A673 (cell line): ENCODE measurements at regions not wholly inside any gene's neighbourhood (a gene's known extent, or its start where the extent isn't known, plus 50 kb on each side); places are given as distances from the start of the nearest gene placed in this dataset.

Experiments
- BruUV-seq: library from RNA; stranded (reverse); fragments of 400-500 nt; replicated peaks from 2 replicates; lab custom pipeline; 2021; lab: Mats Ljungman, UMichigan
- CTCF ChIA-PET: fragments of 300-600 bp; sonication (Branson Sonifier 250); formaldehyde crosslinking; loops from one replicate; lab custom pipeline; 2022; ENCODE audit warnings: antibody characterized with exemption; lab: Charles Lee
- POLR2A ChIA-PET: fragments of 300-600 bp; sonication (Branson Sonifier 250); formaldehyde crosslinking; loops from one replicate; lab custom pipeline; 2022; ENCODE audit warnings: antibody characterized with exemption; ENCODE audit not compliant: low non-redundant PET; lab: Charles Lee
- DNase-seq: peaks from one replicate; pipeline ENCODE4 v3.0.0-alpha.2; 2015; ENCODE audit warnings: low spot score
- H3K27ac ChIP-seq: fragments of 200-600 bp; sonication (generic); 2 replicates; pipeline ENCODE4 v1.5.1; 2016; ENCODE audit warnings: mixed run types, low read depth, mild to moderate bottlenecking, mixed read lengths, antibody characterized with exemption, low read length; ENCODE audit not compliant: poor library complexity, severe bottlenecking
- H3K27me3 ChIP-seq: fragments of 200-600 bp; sonication (generic); replicated peaks from 2 replicates; pipeline ENCODE4 v1.6.1; 2017; ENCODE audit warnings: mixed run types, low read depth, mild to moderate bottlenecking, mixed read lengths, antibody characterized with exemption, low read length; ENCODE audit not compliant: insufficient read depth, poor library complexity
- H3K36me3 ChIP-seq: fragments of 200-600 bp; sonication (generic); 2 replicates; pipeline ENCODE4 v1.6.1; 2016; ENCODE audit warnings: mixed run types, mild to moderate bottlenecking, mixed read lengths, antibody characterized with exemption, low read length; ENCODE audit not compliant: insufficient read depth, poor library complexity, severe bottlenecking
- H3K4me1 ChIP-seq: fragments of 200-600 bp; sonication (generic); 2 replicates; pipeline ENCODE4 v1.6.1; 2017; ENCODE audit warnings: mixed run types, mild to moderate bottlenecking, mixed read lengths, antibody characterized with exemption, low read length; ENCODE audit not compliant: insufficient read depth, poor library complexity, severe bottlenecking
- H3K4me3 ChIP-seq: fragments of 200-600 bp; sonication (generic); 2 replicates; pipeline ENCODE4 v1.5.1; 2016; ENCODE audit warnings: low read depth, mixed run types, mild to moderate bottlenecking, mixed read lengths, low read length; ENCODE audit not compliant: poor library complexity, severe bottlenecking
- H3K9me3 ChIP-seq: fragments of 200-600 bp; sonication (generic); 2 replicates; pipeline ENCODE4 v1.6.1; 2016; ENCODE audit warnings: mixed run types, low read depth, mild to moderate bottlenecking, mixed read lengths, antibody characterized with exemption, low read length; ENCODE audit not compliant: poor library complexity, severe bottlenecking
- CTCF ChIP-seq: fragments of 300-800, 200-600 bp; sonication (generic); conservative IDR thresholded peaks from 2 replicates; pipeline ENCODE4 v1.5.1; 2017; ENCODE audit warnings: low read depth, mild to moderate bottlenecking, antibody characterized with exemption, low read length, moderate library complexity, mixed read lengths
- EZH2 ChIP-seq: fragments of 200-600 bp; sonication (generic); IDR thresholded peaks from 2 replicates; pipeline ENCODE4 v1.6.1; 2017; ENCODE audit warnings: borderline replicate concordance, low read depth, mild to moderate bottlenecking, mixed read lengths, antibody characterized with exemption, low read length; ENCODE audit not compliant: poor library complexity, severe bottlenecking
- intact Hi-C: fragments of 100-400 bp; cut with micrococcal nuclease; formaldehyde crosslinking; loops from one replicate; pipeline ENCODE4 v1.10.0; 2022; ENCODE audit not compliant: unreplicated experiment

- no peak overlapping the region for H3K4me3 ChIP-seq
- no peaks in the 10 kb centered on the region for H3K4me1 ChIP-seq
- ChIA-PET POLR2A (no interaction called here), CTCF (no interaction called here)
- H3K27ac ChIP-seq = no peak overlapping the region
- no TSS peak for BruUV-seq
- intact Hi-C loops = no loop called here
- no peak for DNase-seq
- no peaks in the 10 kb centered on the region for H3K9me3 ChIP-seq
- no peaks in the 10 kb centered on the region for H3K27me3 ChIP-seq
- TF ChIP-seq CTCF (no peak), EZH2 (no peak)
- H3K36me3 ChIP-seq = no peaks in the 10 kb centered on the region
Observed at GRCh38 chr12:127726671-127727315, 540.2 kb upstream of the TMEM132C start.

- no peaks in the 10 kb centered on the region for H3K27me3 ChIP-seq
- intact Hi-C loops = no loop called here
- DNase-seq = no peak
- no peaks in the 10 kb centered on the region for H3K36me3 ChIP-seq
- CTCF ChIA-PET = no interaction called here
- no peaks in the 10 kb centered on the region for H3K9me3 ChIP-seq
- POLR2A ChIA-PET = no interaction called here
- no peaks in the 10 kb centered on the region for H3K4me1 ChIP-seq
- H3K27ac ChIP-seq = no peak overlapping the region
- H3K4me3 ChIP-seq = no peak overlapping the region
- TF ChIP-seq EZH2 (no peak), CTCF (no peak)
- no TSS peak for BruUV-seq
Observed at GRCh38 chr12:127728285-127728684, 538.7 kb upstream of the TMEM132C start.

GRCh38 chr12:127728729-127729128, 538.2 kb upstream of the TMEM132C start:
- no peaks in the 10 kb centered on the region for H3K27me3 ChIP-seq
- no peak for DNase-seq
- no peaks in the 10 kb centered on the region for H3K9me3 ChIP-seq
- no TSS peak for BruUV-seq
- H3K27ac ChIP-seq = no peak overlapping the region
- POLR2A ChIA-PET = no interaction called here
- H3K4me3 ChIP-seq = no peak overlapping the region
- no peaks in the 10 kb centered on the region for H3K4me1 ChIP-seq
- H3K36me3 ChIP-seq = no peaks in the 10 kb centered on the region
- CTCF ChIA-PET = no interaction called here
- intact Hi-C loops = no loop called here
- TF ChIP-seq CTCF (no peak), EZH2 (no peak)
